Activated CD4-positive, alpha-beta T cell treated with anti-CD3 and anti-CD28 coated beads, Interleukin-2, Interleukin-6, amounts not matched to agents 100 ng/mL and 50 ng/mL, durations not matched to agents 16 hours and 8 hours (primary cell): ENCODE measurements at regions not wholly inside any gene's neighbourhood (a gene's known extent, or its start where the extent isn't known, plus 50 kb on each side); places are given as distances from the start of the nearest gene placed in this dataset.

ENCODE experiments used
- DNase-seq: peaks from one replicate; pipeline ENCODE4 v3.0.0-alpha.2; 2020

- DNase-seq = no peak
Observed at GRCh38 chr12:43169115-43169681, 382.8 kb downstream of the ADAMTS20 start.

- DNase-seq = no peak
Observed at GRCh38 chr12:43167691-43168090, 384.3 kb downstream of the ADAMTS20 start.

GRCh38 chr12:43165351-43165750, 386.7 kb downstream of the ADAMTS20 start:
- DNase-seq = no peak

- no peak for DNase-seq
Observed at GRCh38 chr12:43162138-43162537, 389.9 kb downstream of the ADAMTS20 start.

DNA sequence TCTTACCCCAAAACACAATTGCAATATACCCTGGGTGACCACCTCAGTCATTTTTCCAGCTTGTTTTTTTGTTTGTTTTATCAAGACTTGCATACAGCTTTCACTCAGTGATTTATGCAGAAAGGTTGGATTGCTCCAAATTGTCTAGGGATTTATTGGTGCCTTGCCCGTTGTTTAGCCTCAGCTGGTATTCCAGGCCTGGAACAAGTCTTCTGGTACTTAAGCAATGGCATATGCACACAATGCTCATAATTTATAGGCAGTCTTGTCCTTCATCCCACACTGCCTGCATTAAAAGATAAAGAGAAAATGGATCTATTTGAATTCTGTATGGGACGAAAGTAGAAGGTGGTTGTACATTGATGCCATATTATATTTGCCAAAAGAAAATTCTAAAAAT, 392.5 kb downstream of the ADAMTS20 start:
- no peak for DNase-seq

GRCh38 chr12:43158126-43158525, 393.9 kb downstream of the ADAMTS20 start:
- no peak for DNase-seq

- no peak for DNase-seq
Observed at GRCh38 chr12:43155376-43155775, 396.6 kb downstream of the ADAMTS20 start.

- DNase-seq = no peak
Observed at GRCh38 chr12:43154498-43155045, 397.4 kb downstream of the ADAMTS20 start.

DNA sequence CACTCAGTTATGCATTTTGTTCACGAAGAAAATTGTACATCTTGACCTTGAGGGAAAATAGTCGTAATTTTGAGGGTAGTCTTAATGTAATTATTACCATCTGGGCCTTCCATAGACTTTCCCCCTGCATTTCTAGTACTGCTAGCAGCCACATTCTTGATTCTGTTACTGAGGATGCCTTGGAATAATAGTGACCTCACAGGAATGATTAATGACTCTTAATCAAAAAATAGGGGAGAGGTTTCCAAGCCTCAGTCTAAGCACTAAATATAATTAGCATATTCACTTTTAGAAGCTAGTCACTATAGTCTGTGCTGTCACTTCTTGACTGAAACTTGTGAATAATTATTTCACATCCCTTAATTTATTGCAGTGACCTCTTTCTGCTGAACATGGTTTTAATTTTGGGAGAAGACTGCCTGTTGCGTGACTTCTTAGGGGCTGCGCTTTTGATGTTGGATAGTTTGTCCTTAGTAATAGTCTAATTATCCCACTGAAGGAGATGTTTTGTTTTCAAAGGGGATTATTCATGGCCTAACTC, 400.5 kb downstream of the ADAMTS20 start:
- DNase-seq = no peak

DNA sequence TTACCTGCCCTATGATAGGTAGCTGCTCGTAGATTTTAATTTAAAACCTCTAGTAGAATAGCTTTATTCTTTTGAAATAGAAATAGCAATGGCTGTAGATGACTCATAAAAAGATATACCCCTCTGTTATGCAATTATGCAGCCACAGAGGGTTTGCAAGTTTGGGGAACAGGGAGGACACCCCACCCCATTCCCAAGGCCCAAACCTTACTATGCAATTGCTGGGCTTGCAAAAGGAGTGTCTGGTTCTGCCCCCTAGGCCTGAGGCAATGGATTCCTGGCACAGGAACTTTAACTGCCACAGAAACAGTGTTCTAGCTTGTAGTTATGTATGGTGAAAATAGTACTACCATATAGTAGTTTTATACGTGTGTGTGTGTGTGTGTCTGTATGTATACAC, 403.3 kb downstream of the ADAMTS20 start:
- no peak for DNase-seq

DNA sequence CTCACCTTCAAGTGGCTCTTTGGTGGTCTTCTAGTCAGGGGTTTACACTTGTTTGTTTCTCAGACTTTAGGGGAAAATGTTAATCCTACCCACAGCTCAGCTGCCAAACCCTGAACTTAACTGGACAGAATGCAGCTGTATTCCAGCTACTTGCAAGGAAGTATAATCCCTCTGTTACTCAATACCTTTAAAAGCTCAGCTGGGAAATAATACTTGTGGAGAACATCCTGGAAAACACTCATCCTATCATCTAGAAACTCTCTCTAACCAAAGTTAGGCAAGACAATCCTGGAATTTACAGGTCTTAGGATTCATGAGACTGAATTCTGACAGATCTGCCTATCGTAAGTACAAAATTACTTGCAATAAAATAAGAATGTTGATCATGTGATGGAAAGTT, 404.1 kb downstream of the ADAMTS20 start:
- no peak for DNase-seq

- DNase-seq = no peak
Observed at GRCh38 chr12:43145481-43145880, 406.5 kb downstream of the ADAMTS20 start.

DNA sequence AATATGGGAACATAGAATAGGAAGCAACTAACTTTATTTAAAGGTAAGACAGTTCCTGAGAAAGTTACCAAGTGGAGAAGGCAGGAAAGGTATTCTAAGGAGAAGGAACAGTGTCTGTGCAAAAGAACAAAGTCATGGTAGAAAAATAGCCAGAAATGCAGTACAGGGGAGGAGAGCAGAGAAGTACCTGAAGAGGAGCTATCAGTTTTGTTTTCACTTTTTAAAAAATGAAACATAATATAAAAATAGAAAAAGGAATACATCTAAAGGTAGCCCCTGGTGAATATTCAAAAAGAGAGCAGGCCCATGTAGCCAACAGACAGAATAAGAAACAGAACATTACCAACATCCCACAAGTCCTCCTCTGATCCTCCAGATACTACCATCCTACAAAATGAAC, 408.7 kb downstream of the ADAMTS20 start:
- no peak for DNase-seq

GRCh38 chr12:43132291-43132690, 419.7 kb downstream of the ADAMTS20 start:
- DNase-seq = no peak

DNA sequence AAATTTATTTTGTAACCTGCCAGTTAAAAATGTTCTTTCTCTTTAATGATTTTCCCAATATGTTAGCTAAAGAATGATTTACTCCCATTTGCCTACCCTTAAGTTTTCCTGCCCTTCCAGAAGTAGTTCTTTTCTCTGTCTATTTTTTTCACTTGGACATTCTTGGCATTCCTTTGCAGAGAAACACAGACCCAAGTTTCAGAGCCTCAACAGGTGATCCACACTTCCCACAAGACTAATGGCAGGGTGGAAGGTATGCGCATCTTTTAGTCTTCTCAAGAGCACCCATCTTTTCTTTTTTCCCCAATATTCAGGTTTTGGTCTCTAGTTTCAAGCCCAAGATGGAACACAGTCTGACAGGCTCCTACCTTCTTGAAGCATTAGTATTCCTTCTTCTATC, 420.7 kb downstream of the ADAMTS20 start:
- no peak for DNase-seq

- DNase-seq = no peak
Observed at GRCh38 chr12:43127886-43128549, 424.0 kb downstream of the ADAMTS20 start.

- no peak for DNase-seq
Observed at GRCh38 chr12:43126652-43127375, 425.2 kb downstream of the ADAMTS20 start.

GRCh38 chr12:43123461-43123860, 428.5 kb downstream of the ADAMTS20 start:
- no peak for DNase-seq

DNA sequence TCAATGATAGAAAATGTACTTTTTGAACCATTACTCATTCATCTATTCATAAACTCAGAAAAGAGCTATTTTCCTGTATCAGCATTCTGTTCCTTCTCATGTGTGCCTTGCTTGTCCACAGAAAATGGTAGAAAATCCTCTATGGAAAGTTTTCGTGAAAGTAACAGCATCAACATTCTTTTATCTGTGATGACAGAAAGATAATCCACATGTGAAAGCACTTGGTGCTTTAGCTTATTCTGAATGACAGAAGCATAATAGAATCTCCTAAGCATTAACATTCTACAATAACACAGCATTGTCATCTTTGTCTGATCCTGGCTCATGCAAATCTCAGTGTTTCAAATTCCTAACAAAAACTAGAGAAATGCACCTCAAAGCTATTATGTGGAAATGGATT, 431.9 kb downstream of the ADAMTS20 start:
- no peak for DNase-seq

DNA sequence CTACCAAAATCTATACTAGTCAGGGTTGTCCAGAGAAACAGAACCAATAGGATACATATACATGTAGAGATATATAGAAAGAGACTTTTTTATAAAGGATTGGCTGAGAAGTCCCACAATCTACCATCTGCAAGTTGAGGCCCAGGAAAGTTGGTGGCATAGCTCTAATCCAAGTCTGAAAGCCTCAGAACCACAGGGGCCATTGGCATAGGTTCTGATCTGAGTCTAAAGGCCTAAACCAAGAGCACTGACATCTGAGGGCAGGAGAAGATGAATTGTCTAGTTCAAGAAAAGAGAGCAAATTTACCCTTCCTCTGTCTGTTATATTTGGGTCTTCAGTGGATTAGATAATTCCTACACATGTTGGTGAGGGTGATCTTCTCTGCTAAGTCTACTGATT, 433.1 kb downstream of the ADAMTS20 start:
- no peak for DNase-seq

GRCh38 chr12:43118234-43118633, 433.8 kb downstream of the ADAMTS20 start:
- DNase-seq = no peak

DNA sequence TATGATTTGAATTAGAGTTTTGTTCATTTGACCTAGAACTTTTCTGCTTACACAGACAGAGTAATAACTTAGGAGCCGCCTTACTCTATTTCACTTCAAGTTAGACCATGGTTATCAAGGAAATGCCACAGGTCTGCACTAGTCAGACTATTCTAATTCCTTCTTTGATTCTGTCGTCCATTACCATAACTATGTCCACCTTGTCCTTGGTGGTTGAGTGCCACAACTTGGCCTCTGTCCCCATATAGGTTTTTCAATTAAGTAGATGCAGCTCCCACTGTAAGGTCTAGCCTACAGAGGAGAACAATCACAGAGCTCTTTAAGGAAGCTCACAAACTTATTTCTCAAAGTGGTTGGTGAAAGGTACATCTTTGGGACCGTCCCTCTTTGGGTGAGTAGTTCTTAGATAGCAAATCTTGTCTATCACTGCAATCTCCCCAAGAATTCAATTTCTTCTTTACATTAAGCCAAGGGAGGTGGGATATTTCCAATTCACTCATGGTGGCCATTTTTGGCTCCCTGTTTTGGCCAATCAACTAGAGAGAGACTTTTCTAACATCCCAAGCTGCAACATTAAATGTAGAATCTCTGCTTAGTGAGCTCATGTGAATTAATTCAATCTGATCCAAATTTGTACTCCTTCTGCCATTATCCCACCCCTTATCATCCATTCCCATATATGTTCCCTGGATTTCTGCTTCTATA, 434.6 kb downstream of the ADAMTS20 start:
- DNase-seq = no peak
